WTC11 (cell line): ENCODE measurements at regions not wholly inside any gene's neighbourhood (a gene's known extent, or its start where the extent isn't known, plus 50 kb on each side); places are given as distances from the start of the nearest gene placed in this dataset.

Experiments
- ATAC-seq: fragments of 200-7000 bp; cut with Tn5 transposase; 2 replicates; pipeline ENCODE4 v1.10.0; 2021; ENCODE audit warnings: mild to moderate bottlenecking, moderate library complexity
- CTCF ChIA-PET: fragments of 300-600 bp; sonication (Branson Sonifier 250); formaldehyde crosslinking; loops from one replicate; lab custom pipeline; 2021; ENCODE audit warnings: antibody characterized with exemption; lab: Charles Lee
- POLR2A ChIA-PET: fragments of 350-600 bp; sonication (Branson Sonifier 250); formaldehyde crosslinking; loops from one replicate; lab custom pipeline; 2021; ENCODE audit warnings: antibody characterized with exemption; lab: Charles Lee
- DNase-seq: peaks from one replicate; pipeline ENCODE4 v3.0.0; 2021; ENCODE audit warnings: low spot score
- H3K27ac Mint-ChIP-seq: 2 replicates; pipeline ENCODE4 v1.8.0; 2021; ENCODE audit warnings: mixed read lengths
- H3K27me3 Mint-ChIP-seq: 2 replicates; pipeline ENCODE4 v1.8.0; 2021; ENCODE audit warnings: low read depth, mild to moderate bottlenecking, moderate library complexity, mixed read lengths
- H3K36me3 Mint-ChIP-seq: 2 replicates; pipeline ENCODE4 v1.8.0; 2021; ENCODE audit warnings: mixed read lengths
- H3K4me1 Mint-ChIP-seq: 2 replicates; pipeline ENCODE4 v1.8.0; 2022; ENCODE audit warnings: mixed read lengths
- H3K4me3 Mint-ChIP-seq: 2 replicates; pipeline ENCODE4 v1.8.0; 2021; ENCODE audit warnings: mild to moderate bottlenecking, moderate library complexity, mixed read lengths
- H3K9me3 Mint-ChIP-seq: 2 replicates; pipeline ENCODE4 v1.8.0; 2021; ENCODE audit warnings: mixed read lengths
- CREM ChIP-seq: sonication (generic); formaldehyde crosslinking; IDR thresholded peaks from 2 replicates; pipeline ENCODE4 v1.8.1; 2022; ENCODE audit warnings: mild to moderate bottlenecking, missing genetic modification reagents, moderate library complexity
- ESRRA ChIP-seq: sonication (generic); formaldehyde crosslinking; IDR thresholded peaks from 2 replicates; pipeline ENCODE4 v1.8.1; 2022; ENCODE audit warnings: mild to moderate bottlenecking, missing genetic modification reagents, borderline replicate concordance
- OVOL2 ChIP-seq: fragments of 250-450 bp; sonication (Bioruptor Pico); IDR thresholded peaks from 2 replicates; pipeline ENCODE4 v1.9.0; 2021; ENCODE audit warnings: mild to moderate bottlenecking, borderline replicate concordance
- SMAD3 ChIP-seq: sonication (generic); formaldehyde crosslinking; IDR thresholded peaks from 2 replicates; pipeline ENCODE4 v1.8.0; 2022; ENCODE audit warnings: missing genetic modification reagents, mild to moderate bottlenecking, borderline replicate concordance
- TP53 ChIP-seq: sonication (generic); formaldehyde crosslinking; IDR thresholded peaks from 2 replicates; pipeline ENCODE4 v1.8.1; 2023; ENCODE audit warnings: mild to moderate bottlenecking, missing genetic modification reagents
- ZNF121 ChIP-seq: sonication (generic); formaldehyde crosslinking; IDR thresholded peaks from 2 replicates; pipeline ENCODE4 v1.8.0; 2023; ENCODE audit warnings: missing genetic modification reagents
- ZNF671 ChIP-seq: fragments of 250-450 bp; sonication (Bioruptor Pico); IDR thresholded peaks from 2 replicates; pipeline ENCODE4 v1.8.0; 2021; ENCODE audit warnings: mild to moderate bottlenecking
- TF ChIP-seq, protein P1 (sequence below): sonication (generic); formaldehyde crosslinking; conservative IDR thresholded peaks from 2 replicates; pipeline ENCODE4 v1.8.1; 2023; ENCODE audit warnings: mild to moderate bottlenecking, low read depth, missing genetic modification reagents, moderate library complexity
- TF ChIP-seq, protein P2 (sequence below): sonication (generic); formaldehyde crosslinking; IDR thresholded peaks from 2 replicates; pipeline ENCODE4 v1.8.1; 2023; ENCODE audit warnings: mild to moderate bottlenecking, missing genetic modification reagents
- TF ChIP-seq, protein P3 (sequence below): sonication (generic); formaldehyde crosslinking; IDR thresholded peaks from 2 replicates; pipeline ENCODE4 v1.8.1; 2022; ENCODE audit warnings: low read depth, mild to moderate bottlenecking, moderate library complexity, missing genetic modification reagents, borderline replicate concordance
- TF ChIP-seq, protein P4 (sequence below): sonication (generic); formaldehyde crosslinking; IDR thresholded peaks from 2 replicates; pipeline ENCODE4 v1.8.1; 2022; ENCODE audit warnings: mild to moderate bottlenecking, missing genetic modification reagents, moderate library complexity, borderline replicate concordance
- TF ChIP-seq, protein P5 (sequence below): fragments of 250-450 bp; sonication (Bioruptor Pico); IDR thresholded peaks from 2 replicates; pipeline ENCODE4 v2.1.2; 2022; ENCODE audit warnings: mild to moderate bottlenecking, moderate library complexity
- TF ChIP-seq, protein P6 (sequence below): sonication (generic); formaldehyde crosslinking; conservative IDR thresholded peaks from 2 replicates; pipeline ENCODE4 v1.8.1; 2022; ENCODE audit warnings: mild to moderate bottlenecking, missing genetic modification reagents
- TF ChIP-seq, protein P7 (sequence below): sonication (generic); formaldehyde crosslinking; IDR thresholded peaks from 2 replicates; pipeline ENCODE4 v1.8.0; 2023; ENCODE audit warnings: missing genetic modification reagents
- TF ChIP-seq, protein P8 (sequence below): sonication (generic); formaldehyde crosslinking; IDR thresholded peaks from 2 replicates; pipeline ENCODE4 v1.8.0; 2023; ENCODE audit warnings: missing genetic modification reagents, mild to moderate bottlenecking, borderline replicate concordance

DNA sequence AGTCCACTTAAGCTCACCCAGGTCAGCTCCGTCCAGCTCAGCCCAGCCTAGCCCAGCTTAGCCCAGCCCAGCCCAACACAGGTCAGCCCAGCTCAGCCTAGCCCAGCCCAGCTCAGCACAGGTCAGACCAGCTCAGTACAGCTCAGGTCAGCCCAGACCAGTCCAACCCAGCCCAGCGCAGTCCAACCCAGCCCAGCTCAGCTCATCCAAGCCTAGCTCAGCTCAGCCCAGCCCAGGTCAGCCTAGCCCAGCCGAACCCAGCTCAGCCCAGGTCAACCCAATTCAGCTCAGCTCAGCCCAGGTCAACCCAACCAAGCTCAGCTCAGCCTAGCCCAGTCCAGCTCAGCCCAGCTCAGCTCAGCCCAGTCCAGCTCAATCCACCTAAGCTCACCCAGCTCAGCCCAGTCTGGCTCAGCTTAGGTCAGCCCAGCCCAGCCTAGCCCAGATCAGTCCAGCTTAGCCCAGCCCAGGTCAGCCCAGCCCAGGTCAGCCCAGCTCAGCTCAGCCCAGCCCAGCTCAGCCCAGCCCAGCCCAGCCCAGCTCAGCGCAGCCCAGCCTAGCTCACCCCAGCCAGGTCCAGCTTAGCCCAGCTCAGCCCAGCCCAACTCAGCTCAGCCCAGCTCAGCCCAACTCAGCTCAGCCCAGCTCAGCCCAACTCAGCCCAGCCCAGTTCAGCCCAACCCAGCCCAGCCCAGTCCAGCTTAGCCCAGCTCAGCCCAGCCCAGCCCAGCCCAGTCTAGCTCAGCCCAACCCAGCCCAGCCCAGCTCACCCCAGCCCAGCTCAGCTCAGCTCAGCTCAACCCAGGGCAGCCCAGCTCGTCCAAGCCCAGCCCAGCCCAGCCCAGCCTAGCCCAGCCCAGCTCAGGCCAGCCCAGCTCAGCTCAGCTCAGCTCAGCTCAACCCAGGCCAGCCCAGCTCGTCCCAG, 184.0 kb downstream of the TMEM121 start:
- Mint-ChIP-seq H3K27ac (no peak overlapping the region), H3K36me3 (peaks cover 15% of the 10 kb centered on the region), H3K9me3 (peaks cover 7% of the 10 kb centered on the region), H3K4me1 (no peaks in the 10 kb centered on the region), H3K27me3 (no peaks in the 10 kb centered on the region), H3K4me3 (no peak overlapping the region)
- ATAC-seq (no peak), DNase-seq (no peak)
- TF ChIP-seq ZNF671 (CRISPR knock-in tag) (no peak), OVOL2 (CRISPR knock-in tag) (no peak), SMAD3 (CRISPR knock-in tag) (no peak), ZNF121 (CRISPR knock-in tag) (no peak), CREM (CRISPR knock-in tag) (no peak)
- TF ChIP-seq, protein P1, sequence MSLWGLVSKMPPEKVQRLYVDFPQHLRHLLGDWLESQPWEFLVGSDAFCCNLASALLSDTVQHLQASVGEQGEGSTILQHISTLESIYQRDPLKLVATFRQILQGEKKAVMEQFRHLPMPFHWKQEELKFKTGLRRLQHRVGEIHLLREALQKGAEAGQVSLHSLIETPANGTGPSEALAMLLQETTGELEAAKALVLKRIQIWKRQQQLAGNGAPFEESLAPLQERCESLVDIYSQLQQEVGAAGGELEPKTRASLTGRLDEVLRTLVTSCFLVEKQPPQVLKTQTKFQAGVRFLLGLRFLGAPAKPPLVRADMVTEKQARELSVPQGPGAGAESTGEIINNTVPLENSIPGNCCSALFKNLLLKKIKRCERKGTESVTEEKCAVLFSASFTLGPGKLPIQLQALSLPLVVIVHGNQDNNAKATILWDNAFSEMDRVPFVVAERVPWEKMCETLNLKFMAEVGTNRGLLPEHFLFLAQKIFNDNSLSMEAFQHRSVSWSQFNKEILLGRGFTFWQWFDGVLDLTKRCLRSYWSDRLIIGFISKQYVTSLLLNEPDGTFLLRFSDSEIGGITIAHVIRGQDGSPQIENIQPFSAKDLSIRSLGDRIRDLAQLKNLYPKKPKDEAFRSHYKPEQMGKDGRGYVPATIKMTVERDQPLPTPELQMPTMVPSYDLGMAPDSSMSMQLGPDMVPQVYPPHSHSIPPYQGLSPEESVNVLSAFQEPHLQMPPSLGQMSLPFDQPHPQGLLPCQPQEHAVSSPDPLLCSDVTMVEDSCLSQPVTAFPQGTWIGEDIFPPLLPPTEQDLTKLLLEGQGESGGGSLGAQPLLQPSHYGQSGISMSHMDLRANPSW (CRISPR knock-in tag) = no peak
- TF ChIP-seq, protein P2, sequence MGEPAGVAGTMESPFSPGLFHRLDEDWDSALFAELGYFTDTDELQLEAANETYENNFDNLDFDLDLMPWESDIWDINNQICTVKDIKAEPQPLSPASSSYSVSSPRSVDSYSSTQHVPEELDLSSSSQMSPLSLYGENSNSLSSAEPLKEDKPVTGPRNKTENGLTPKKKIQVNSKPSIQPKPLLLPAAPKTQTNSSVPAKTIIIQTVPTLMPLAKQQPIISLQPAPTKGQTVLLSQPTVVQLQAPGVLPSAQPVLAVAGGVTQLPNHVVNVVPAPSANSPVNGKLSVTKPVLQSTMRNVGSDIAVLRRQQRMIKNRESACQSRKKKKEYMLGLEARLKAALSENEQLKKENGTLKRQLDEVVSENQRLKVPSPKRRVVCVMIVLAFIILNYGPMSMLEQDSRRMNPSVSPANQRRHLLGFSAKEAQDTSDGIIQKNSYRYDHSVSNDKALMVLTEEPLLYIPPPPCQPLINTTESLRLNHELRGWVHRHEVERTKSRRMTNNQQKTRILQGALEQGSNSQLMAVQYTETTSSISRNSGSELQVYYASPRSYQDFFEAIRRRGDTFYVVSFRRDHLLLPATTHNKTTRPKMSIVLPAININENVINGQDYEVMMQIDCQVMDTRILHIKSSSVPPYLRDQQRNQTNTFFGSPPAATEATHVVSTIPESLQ (CRISPR knock-in tag) = no peak
- TF ChIP-seq, protein P3, sequence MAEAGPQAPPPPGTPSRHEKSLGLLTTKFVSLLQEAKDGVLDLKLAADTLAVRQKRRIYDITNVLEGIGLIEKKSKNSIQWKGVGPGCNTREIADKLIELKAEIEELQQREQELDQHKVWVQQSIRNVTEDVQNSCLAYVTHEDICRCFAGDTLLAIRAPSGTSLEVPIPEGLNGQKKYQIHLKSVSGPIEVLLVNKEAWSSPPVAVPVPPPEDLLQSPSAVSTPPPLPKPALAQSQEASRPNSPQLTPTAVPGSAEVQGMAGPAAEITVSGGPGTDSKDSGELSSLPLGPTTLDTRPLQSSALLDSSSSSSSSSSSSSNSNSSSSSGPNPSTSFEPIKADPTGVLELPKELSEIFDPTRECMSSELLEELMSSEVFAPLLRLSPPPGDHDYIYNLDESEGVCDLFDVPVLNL (CRISPR knock-in tag) = no peak
- TF ChIP-seq, protein P4, sequence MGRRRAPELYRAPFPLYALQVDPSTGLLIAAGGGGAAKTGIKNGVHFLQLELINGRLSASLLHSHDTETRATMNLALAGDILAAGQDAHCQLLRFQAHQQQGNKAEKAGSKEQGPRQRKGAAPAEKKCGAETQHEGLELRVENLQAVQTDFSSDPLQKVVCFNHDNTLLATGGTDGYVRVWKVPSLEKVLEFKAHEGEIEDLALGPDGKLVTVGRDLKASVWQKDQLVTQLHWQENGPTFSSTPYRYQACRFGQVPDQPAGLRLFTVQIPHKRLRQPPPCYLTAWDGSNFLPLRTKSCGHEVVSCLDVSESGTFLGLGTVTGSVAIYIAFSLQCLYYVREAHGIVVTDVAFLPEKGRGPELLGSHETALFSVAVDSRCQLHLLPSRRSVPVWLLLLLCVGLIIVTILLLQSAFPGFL = no peak
- TF ChIP-seq, protein P5, sequence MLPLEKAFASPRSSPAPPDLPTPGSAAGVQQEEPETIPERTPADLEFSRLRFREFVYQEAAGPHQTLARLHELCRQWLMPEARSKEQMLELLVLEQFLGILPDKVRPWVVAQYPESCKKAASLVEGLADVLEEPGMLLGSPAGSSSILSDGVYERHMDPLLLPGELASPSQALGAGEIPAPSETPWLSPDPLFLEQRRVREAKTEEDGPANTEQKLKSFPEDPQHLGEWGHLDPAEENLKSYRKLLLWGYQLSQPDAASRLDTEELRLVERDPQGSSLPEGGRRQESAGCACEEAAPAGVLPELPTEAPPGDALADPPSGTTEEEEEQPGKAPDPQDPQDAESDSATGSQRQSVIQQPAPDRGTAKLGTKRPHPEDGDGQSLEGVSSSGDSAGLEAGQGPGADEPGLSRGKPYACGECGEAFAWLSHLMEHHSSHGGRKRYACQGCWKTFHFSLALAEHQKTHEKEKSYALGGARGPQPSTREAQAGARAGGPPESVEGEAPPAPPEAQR (CRISPR knock-in tag) = no peak
- TF ChIP-seq, protein P6, sequence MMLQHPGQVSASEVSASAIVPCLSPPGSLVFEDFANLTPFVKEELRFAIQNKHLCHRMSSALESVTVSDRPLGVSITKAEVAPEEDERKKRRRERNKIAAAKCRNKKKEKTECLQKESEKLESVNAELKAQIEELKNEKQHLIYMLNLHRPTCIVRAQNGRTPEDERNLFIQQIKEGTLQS (CRISPR knock-in tag) = no peak
- TF ChIP-seq, protein P7, sequence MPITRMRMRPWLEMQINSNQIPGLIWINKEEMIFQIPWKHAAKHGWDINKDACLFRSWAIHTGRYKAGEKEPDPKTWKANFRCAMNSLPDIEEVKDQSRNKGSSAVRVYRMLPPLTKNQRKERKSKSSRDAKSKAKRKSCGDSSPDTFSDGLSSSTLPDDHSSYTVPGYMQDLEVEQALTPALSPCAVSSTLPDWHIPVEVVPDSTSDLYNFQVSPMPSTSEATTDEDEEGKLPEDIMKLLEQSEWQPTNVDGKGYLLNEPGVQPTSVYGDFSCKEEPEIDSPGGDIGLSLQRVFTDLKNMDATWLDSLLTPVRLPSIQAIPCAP (CRISPR knock-in tag) = no peak
- ChIA-PET CTCF (no interaction called here), POLR2A (no interaction called here)

DNA sequence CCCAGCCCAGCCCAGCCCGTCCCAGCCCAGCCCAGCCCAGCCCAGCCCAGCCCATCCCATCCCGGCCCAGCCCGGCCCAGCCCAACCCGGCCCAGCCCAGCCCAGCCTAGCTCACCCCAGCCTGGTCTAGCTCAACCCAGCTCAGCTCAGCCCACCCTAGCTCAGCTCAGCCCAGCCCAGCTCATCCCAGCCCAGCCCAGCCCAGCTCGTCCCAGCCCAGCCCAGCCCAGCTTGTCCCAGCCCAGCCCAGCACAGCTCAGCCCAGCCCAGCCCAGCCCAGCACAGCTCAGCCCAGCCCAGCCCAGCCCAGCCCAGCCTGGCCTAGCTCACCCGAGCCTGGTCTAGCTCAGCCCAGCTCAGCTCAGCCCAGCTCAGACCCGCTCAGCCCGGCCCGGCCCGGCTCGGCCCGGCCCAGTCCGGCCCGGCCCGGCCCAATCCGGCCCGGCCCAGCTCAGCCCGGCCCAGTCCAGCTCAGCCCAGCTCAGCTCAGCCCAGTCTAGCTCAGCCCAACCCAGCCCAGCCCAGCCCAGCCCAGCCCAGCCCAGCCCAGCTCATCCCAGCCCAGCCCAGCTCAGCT, 184.7 kb downstream of the TMEM121 start:
- H3K4me3 Mint-ChIP-seq = no peak overlapping the region
- CTCF ChIA-PET = no interaction called here

More for the DNA sequence above, 184.7 kb downstream of the TMEM121 start:
- TF ChIP-seq ESRRA = no peak
- TF ChIP-seq, protein P8, sequence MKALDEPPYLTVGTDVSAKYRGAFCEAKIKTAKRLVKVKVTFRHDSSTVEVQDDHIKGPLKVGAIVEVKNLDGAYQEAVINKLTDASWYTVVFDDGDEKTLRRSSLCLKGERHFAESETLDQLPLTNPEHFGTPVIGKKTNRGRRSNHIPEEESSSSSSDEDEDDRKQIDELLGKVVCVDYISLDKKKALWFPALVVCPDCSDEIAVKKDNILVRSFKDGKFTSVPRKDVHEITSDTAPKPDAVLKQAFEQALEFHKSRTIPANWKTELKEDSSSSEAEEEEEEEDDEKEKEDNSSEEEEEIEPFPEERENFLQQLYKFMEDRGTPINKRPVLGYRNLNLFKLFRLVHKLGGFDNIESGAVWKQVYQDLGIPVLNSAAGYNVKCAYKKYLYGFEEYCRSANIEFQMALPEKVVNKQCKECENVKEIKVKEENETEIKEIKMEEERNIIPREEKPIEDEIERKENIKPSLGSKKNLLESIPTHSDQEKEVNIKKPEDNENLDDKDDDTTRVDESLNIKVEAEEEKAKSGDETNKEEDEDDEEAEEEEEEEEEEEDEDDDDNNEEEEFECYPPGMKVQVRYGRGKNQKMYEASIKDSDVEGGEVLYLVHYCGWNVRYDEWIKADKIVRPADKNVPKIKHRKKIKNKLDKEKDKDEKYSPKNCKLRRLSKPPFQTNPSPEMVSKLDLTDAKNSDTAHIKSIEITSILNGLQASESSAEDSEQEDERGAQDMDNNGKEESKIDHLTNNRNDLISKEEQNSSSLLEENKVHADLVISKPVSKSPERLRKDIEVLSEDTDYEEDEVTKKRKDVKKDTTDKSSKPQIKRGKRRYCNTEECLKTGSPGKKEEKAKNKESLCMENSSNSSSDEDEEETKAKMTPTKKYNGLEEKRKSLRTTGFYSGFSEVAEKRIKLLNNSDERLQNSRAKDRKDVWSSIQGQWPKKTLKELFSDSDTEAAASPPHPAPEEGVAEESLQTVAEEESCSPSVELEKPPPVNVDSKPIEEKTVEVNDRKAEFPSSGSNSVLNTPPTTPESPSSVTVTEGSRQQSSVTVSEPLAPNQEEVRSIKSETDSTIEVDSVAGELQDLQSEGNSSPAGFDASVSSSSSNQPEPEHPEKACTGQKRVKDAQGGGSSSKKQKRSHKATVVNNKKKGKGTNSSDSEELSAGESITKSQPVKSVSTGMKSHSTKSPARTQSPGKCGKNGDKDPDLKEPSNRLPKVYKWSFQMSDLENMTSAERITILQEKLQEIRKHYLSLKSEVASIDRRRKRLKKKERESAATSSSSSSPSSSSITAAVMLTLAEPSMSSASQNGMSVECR (CRISPR knock-in tag) = no peak
- no peak for TF ChIP-seq TP53
- Mint-ChIP-seq H3K36me3 (peaks cover 12% of the 10 kb centered on the region; the same call in 1 of the 2 replicates), H3K27ac (no peak overlapping the region), H3K4me1 (no peaks in the 10 kb centered on the region), H3K27me3 (no peaks in the 10 kb centered on the region), H3K9me3 (0 out of 2 replicates have a peak, but pooled peaks cover 3% of the 10 kb centered on the region)
- DNase-seq = no peak
- POLR2A ChIA-PET = no interaction called here
- no peak for ATAC-seq
